Upper lobe of left lung (tissue), 6 donors: ENCODE measurements at regions not wholly inside any gene's neighbourhood (a gene's known extent, or its start where the extent isn't known, plus 50 kb on each side); places are given as distances from the start of the nearest gene placed in this dataset.

ENCODE experiments used
- ATAC-seq, 2 donors: fragments of 200-7000 bp; cut with Tn5 transposase; one replicate each; pipeline ENCODE4 v1.9.1; 2022; ENCODE audit warnings: mild to moderate bottlenecking in 2 of 2, moderate library complexity in 2 of 2; ENCODE audit not compliant: low FRiP score in 2 of 2
- DNase-seq, 2 donors: peaks; one replicate each; pipeline ENCODE4 v3.0.0-alpha.2; 2019 to 2020
- H3K27ac ChIP-seq, 4 donors: fragments of 200-600 bp; sonication (generic); one replicate each; pipeline ENCODE4 v1.5.1; 2016 to 2019
- H3K27me3 ChIP-seq, 4 donors: fragments of 200-600 bp; sonication (generic); one replicate each; pipeline ENCODE4 v1.5.1; 2017 to 2019
- H3K36me3 ChIP-seq, 4 donors: fragments of 200-600 bp; sonication (generic); one replicate each; pipeline ENCODE4 v1.5.1; 2016 to 2019
- H3K4me1 ChIP-seq, 4 donors: fragments of 200-600 bp; sonication (generic); one replicate each; pipeline ENCODE4 v1.5.1; 2018 to 2019
- H3K4me3 ChIP-seq, 4 donors: fragments of 200-600 bp; sonication (generic); one replicate each; pipeline ENCODE4 v1.5.1; 2017 to 2019; ENCODE audit warnings: mild to moderate bottlenecking in 2 of 4, moderate library complexity in 1 of 4
- H3K9me3 ChIP-seq, 4 donors: fragments of 200-600 bp; sonication (generic); one replicate each; pipeline ENCODE4 v1.5.1; 2018 to 2019
- EP300 ChIP-seq, 4 donors: sonication (generic); formaldehyde crosslinking; IDR thresholded peaks; one replicate each; pipeline ENCODE4 v1.5.1; 2017; ENCODE audit warnings: antibody characterized with exemption in 4 of 4, control low read depth in 2 of 4
- POLR2A ChIP-seq, 4 donors: fragments of 450-650 bp; IDR thresholded peaks; one replicate each; pipeline ENCODE4 v1.5.1; 2016 to 2017; ENCODE audit warnings: antibody characterized with exemption in 4 of 4, mild to moderate bottlenecking in 2 of 4
- POLR2AphosphoS5 ChIP-seq, 2 donors: sonication (generic); formaldehyde crosslinking; IDR thresholded peaks; one replicate each; pipeline ENCODE4 v1.5.1; 2017; ENCODE audit warnings: antibody characterized with exemption in 2 of 2
- WGBS, 2 donors: methylation state at CpG; one replicate each; pipeline ENCODE4 v1.1.5; 2017 to 2018; 5-methylcytosine and 5-hydroxymethylcytosine counted together
- TF ChIP-seq, protein P1 (sequence below), 6 experiments: fragments of 450-650 bp in 4 of 6; fragments of 200-600 bp in 2 of 6; sonication (generic) in 2 of 6; IDR thresholded peaks; one replicate each; pipeline ENCODE4 v1.5.1; 2016 to 2019; ENCODE audit warnings: antibody characterized with exemption in 6 of 6
- donor health status: DM: no; HTN: no; CAD: no; lungs with moderate emphysema.
- donor health status: DM: no; HTN: yes; CAD: no; lungs with severe emphysema.

DNA sequence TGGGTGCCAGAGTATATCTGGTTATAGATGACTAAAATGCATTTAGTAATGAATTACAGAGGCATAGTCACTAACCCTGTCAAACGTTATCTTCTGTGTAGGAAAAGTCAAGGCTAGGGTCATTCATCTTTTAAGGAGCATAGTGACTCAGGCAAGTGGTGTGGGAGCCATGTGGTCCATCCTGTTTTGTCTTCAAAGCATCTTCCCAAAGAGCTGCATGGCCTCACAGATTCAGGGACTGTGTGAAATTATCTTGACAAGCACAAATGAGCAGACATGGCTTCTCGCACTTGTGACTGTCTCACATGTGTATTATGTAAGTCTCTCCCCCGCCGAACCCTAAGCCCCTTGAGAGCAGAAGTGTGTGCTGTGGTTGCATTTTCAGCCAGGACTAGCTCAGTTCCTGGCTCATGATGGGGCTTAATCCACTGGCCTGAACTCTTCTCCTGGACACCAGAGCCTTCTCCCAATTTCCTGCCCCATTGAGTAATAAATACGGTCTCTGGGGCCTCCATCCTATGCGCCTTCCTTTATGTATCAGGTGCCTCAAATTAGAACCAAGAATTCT lies 769.1 kb downstream of the QKI start:
- Histone ChIP-seq H3K9me3 (no peaks in the 10 kb centered on the region), H3K27me3 (no peaks in the 10 kb centered on the region), H3K4me3 (no peak overlapping the region), H3K4me1 (no peaks in the 10 kb centered on the region), H3K36me3 (no peaks in the 10 kb centered on the region), H3K27ac (no peak overlapping the region)
- peak in 1 of 2 donors; percentile 11 for ATAC-seq
- 93% methylated on average over 6 of the region's 6 CpGs for WGBS, 2 donors
- TF ChIP-seq, protein P1, sequence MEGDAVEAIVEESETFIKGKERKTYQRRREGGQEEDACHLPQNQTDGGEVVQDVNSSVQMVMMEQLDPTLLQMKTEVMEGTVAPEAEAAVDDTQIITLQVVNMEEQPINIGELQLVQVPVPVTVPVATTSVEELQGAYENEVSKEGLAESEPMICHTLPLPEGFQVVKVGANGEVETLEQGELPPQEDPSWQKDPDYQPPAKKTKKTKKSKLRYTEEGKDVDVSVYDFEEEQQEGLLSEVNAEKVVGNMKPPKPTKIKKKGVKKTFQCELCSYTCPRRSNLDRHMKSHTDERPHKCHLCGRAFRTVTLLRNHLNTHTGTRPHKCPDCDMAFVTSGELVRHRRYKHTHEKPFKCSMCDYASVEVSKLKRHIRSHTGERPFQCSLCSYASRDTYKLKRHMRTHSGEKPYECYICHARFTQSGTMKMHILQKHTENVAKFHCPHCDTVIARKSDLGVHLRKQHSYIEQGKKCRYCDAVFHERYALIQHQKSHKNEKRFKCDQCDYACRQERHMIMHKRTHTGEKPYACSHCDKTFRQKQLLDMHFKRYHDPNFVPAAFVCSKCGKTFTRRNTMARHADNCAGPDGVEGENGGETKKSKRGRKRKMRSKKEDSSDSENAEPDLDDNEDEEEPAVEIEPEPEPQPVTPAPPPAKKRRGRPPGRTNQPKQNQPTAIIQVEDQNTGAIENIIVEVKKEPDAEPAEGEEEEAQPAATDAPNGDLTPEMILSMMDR (IDR thresholded peaks at IDR 0.05): no peak
- TF ChIP-seq POLR2A (IDR thresholded peaks at IDR 0.05) (no peak), EP300 (IDR thresholded peaks at IDR 0.05) (no peak), POLR2AphosphoS5 (IDR thresholded peaks at IDR 0.05) (no peak)
- DNase-seq: no peak

DNA sequence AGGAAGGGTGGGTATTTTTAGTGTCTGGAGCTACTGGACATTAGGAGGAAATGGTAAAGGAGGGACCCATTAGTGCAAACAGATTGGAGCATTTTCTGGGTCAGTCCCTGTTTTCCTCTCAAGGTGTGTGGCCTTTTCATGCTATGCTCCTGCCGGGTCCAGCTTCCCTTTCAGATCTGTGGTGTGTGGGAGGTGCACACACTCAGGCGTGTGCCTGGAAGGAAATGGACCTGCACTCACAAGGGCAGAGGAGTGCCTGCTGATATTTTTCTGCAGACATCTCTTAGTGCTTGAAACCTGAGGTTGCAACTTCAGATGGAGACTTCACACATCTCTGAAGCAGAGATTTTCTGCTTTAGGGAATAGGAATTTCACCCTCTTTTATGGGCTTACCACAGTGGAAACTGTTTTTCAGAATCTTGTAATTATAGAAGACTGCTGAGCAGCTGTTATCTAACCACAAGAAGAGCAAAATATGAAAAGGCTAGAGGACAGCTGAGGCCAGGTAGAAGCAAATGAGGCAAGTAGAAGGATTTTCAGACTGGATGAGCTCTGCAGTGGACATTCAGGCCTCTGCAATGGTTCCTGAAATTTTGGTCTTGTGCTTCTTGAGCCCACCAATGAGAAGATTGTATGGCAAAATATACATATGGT lies 764.3 kb downstream of the QKI start:
- 44 to 49% methylated on average over 2 of the region's 2 CpGs for WGBS, 2 donors
- ATAC-seq (no peak), DNase-seq (no peak)
- Histone ChIP-seq H3K9me3 (no peaks in the 10 kb centered on the region), H3K4me3 (no peak overlapping the region), H3K4me1 (no peaks in the 10 kb centered on the region), H3K36me3 (no peaks in the 10 kb centered on the region), H3K27me3 (no peaks in the 10 kb centered on the region), H3K27ac (no peak overlapping the region)
- TF ChIP-seq EP300 (IDR thresholded peaks at IDR 0.05) (no peak), POLR2AphosphoS5 (IDR thresholded peaks at IDR 0.05) (no peak), POLR2A (IDR thresholded peaks at IDR 0.05) (no peak)
- TF ChIP-seq, protein P1 (IDR thresholded peaks at IDR 0.05): no peak

DNA sequence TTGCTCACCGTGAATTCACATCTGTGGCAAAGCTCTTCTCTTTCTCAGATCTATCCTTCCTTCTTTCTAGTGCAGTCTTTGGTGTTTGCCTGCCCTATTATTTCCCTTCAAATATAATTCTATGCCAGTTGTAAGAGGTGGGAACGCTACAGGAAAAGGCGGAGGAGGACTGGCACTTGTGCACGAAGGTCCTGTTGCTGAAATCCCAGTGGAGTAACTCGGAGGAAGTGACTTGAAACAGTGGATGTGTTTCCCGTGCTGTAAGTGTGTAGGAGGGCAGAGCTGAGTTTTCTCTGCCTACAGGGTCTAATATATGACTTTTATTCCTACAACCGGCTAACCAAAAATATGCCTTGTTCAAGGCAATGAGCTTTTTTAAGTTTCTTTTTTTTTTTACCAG lies 754.8 kb downstream of the QKI start:
- Histone ChIP-seq H3K27me3 (no peaks in the 10 kb centered on the region), H3K4me3 (no peak overlapping the region), H3K4me1 (no peaks in the 10 kb centered on the region), H3K9me3 (no peaks in the 10 kb centered on the region), H3K36me3 (no peaks in the 10 kb centered on the region), H3K27ac (no peak overlapping the region)
- DNase-seq: no peak
- TF ChIP-seq POLR2A (IDR thresholded peaks at IDR 0.05): no peak
- no peak for TF ChIP-seq POLR2AphosphoS5 (IDR thresholded peaks at IDR 0.05)
- no peak for TF ChIP-seq EP300 (IDR thresholded peaks at IDR 0.05)
- TF ChIP-seq, protein P1 (IDR thresholded peaks at IDR 0.05): no peak
- no peak for ATAC-seq
- 79 to 81% methylated on average over 7 of the region's 7 CpGs for WGBS, 2 donors

DNA sequence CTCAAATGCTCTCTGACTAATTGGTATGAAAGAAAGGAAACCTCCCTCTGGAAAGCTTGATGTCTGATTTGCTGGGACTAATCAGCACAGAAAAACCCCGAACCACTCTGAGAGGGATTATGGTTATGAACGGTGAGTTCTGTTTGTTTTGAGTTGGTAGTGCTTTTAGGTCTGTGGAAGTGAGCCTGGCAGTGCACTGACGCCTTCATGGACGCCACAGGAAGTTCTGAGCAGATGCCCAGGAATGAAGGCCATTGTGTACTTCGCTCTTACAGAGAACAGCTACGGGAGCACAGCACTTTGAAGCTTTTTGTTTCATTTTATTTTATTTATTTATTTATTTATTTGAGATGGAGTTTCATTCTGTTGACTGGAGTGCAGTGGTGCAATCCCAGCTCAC lies 754.1 kb downstream of the QKI start:
- WGBS, 2 donors: 48 to 72% methylated on average over 6 of the region's 6 CpGs
- DNase-seq (no peak), ATAC-seq (no peak)
- Histone ChIP-seq H3K4me1 (no peaks in the 10 kb centered on the region), H3K9me3 (no peaks in the 10 kb centered on the region), H3K4me3 (no peak overlapping the region), H3K27me3 (no peaks in the 10 kb centered on the region), H3K36me3 (no peaks in the 10 kb centered on the region), H3K27ac (no peak overlapping the region)
- TF ChIP-seq EP300 (IDR thresholded peaks at IDR 0.05) (no peak), POLR2A (IDR thresholded peaks at IDR 0.05) (no peak), POLR2AphosphoS5 (IDR thresholded peaks at IDR 0.05) (no peak)
- TF ChIP-seq, protein P1 (IDR thresholded peaks at IDR 0.05): no peak

DNA sequence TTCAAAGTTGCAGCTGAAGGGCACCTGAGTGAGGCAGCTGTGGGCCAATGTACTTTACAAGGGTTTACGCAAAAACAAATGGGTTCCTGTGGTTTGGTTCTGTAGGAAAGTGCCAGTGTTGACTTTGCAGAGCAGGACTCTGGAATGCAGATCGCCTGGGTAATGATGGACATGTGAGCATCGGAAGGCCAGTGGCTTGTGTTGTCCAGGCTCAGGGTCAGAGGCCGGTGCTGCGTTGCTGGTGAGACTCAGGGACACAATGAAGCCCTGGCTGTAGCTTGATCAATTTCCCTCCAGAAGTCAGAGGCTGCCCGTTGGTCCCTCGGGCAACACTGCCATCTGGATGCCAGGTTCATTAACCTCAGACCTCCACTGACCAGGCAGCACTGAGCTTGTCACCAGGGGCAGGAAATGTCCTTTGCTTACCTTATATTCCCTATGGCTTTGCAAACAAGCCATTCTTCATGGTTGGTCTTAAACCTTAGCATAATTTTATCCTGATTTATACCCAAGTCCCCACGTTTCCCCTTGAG lies 753.4 kb downstream of the QKI start:
- ATAC-seq (no peak), DNase-seq (no peak)
- no peaks in the 10 kb centered on the region for H3K27me3 ChIP-seq
- TF ChIP-seq EP300 (IDR thresholded peaks at IDR 0.05) (no peak), POLR2A (IDR thresholded peaks at IDR 0.05) (no peak)
- TF ChIP-seq, protein P1 (IDR thresholded peaks at IDR 0.05): no peak
- H3K9me3 ChIP-seq: no peaks in the 10 kb centered on the region
- no peak overlapping the region for H3K4me3 ChIP-seq
- H3K27ac ChIP-seq: no peak overlapping the region
- H3K4me1 ChIP-seq: no peaks in the 10 kb centered on the region
- WGBS, 2 donors: 81 to 82% methylated on average over 8 of the region's 8 CpGs
- H3K36me3 ChIP-seq: no peaks in the 10 kb centered on the region
